NT2/D1 (cell line): ENCODE measurements at regions not wholly inside any gene's neighbourhood (a gene's known extent, or its start where the extent isn't known, plus 50 kb on each side); places are given as distances from the start of the nearest gene placed in this dataset.

Source experiments
- YY1 ChIP-seq: IDR thresholded peaks from 2 replicates; pipeline ENCODE4 v1.6.1; 2011; ENCODE audit not compliant: insufficient read length, insufficient read depth
- ZNF274 ChIP-seq: IDR thresholded peaks from 2 replicates; pipeline ENCODE4 v1.6.1; 2011; ENCODE audit warnings: mild to moderate bottlenecking, low read depth, low read length

DNA sequence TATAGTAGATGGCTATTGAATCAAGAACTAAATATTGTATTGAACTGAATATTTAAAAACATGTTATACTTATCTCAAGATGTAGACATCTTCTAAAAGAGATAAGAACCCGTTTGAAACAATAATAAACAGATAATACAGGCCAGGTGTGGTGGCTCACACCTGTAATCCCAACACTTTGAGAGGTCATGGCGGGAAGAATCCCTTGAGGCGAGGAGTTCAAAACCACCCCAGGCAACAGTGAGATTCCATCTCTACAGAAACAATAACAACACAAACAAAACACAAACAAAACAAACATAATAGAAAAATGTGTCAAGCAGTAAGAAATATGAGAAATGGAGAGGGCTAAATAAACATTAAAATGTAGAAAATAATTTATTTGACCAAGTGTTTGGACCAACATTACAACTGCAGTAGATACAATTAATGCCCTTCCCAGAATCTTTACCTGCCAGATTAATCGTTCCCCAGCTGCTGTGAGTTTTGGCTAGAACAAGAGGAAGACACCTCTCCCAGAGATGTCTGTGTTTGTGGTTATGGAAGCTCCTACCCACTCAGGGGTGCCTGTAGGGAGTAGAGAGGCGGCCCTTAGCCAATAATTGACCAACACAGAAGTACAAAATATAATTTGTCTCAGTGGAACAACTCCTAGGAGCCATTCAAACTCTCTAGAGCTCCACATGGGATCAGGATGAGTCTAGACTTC lies 111.9 kb upstream of the AGTR1 start:
- TF ChIP-seq YY1 = no peak
- no peak for TF ChIP-seq ZNF274
